A673 (cell line): ENCODE measurements at regions not wholly inside any gene's neighbourhood (a gene's known extent, or its start where the extent isn't known, plus 50 kb on each side); places are given as distances from the start of the nearest gene placed in this dataset.

Experiments
- BruUV-seq: library from RNA; stranded (reverse); fragments of 400-500 nt; replicated peaks from 2 replicates; lab custom pipeline; 2021; lab: Mats Ljungman, UMichigan
- CTCF ChIA-PET: fragments of 300-600 bp; sonication (Branson Sonifier 250); formaldehyde crosslinking; loops from one replicate; lab custom pipeline; 2022; ENCODE audit warnings: antibody characterized with exemption; lab: Charles Lee
- POLR2A ChIA-PET: fragments of 300-600 bp; sonication (Branson Sonifier 250); formaldehyde crosslinking; loops from one replicate; lab custom pipeline; 2022; ENCODE audit warnings: antibody characterized with exemption; ENCODE audit not compliant: low non-redundant PET; lab: Charles Lee
- DNase-seq: peaks from one replicate; pipeline ENCODE4 v3.0.0-alpha.2; 2015; ENCODE audit warnings: low spot score
- H3K27ac ChIP-seq: fragments of 200-600 bp; sonication (generic); 2 replicates; pipeline ENCODE4 v1.5.1; 2016; ENCODE audit warnings: mixed run types, low read depth, mild to moderate bottlenecking, mixed read lengths, antibody characterized with exemption, low read length; ENCODE audit not compliant: poor library complexity, severe bottlenecking
- H3K27me3 ChIP-seq: fragments of 200-600 bp; sonication (generic); replicated peaks from 2 replicates; pipeline ENCODE4 v1.6.1; 2017; ENCODE audit warnings: mixed run types, low read depth, mild to moderate bottlenecking, mixed read lengths, antibody characterized with exemption, low read length; ENCODE audit not compliant: insufficient read depth, poor library complexity
- H3K36me3 ChIP-seq: fragments of 200-600 bp; sonication (generic); 2 replicates; pipeline ENCODE4 v1.6.1; 2016; ENCODE audit warnings: mixed run types, mild to moderate bottlenecking, mixed read lengths, antibody characterized with exemption, low read length; ENCODE audit not compliant: insufficient read depth, poor library complexity, severe bottlenecking
- H3K4me1 ChIP-seq: fragments of 200-600 bp; sonication (generic); 2 replicates; pipeline ENCODE4 v1.6.1; 2017; ENCODE audit warnings: mixed run types, mild to moderate bottlenecking, mixed read lengths, antibody characterized with exemption, low read length; ENCODE audit not compliant: insufficient read depth, poor library complexity, severe bottlenecking
- H3K4me3 ChIP-seq: fragments of 200-600 bp; sonication (generic); 2 replicates; pipeline ENCODE4 v1.5.1; 2016; ENCODE audit warnings: low read depth, mixed run types, mild to moderate bottlenecking, mixed read lengths, low read length; ENCODE audit not compliant: poor library complexity, severe bottlenecking
- H3K9me3 ChIP-seq: fragments of 200-600 bp; sonication (generic); 2 replicates; pipeline ENCODE4 v1.6.1; 2016; ENCODE audit warnings: mixed run types, low read depth, mild to moderate bottlenecking, mixed read lengths, antibody characterized with exemption, low read length; ENCODE audit not compliant: poor library complexity, severe bottlenecking
- EZH2 ChIP-seq: fragments of 200-600 bp; sonication (generic); IDR thresholded peaks from 2 replicates; pipeline ENCODE4 v1.6.1; 2017; ENCODE audit warnings: borderline replicate concordance, low read depth, mild to moderate bottlenecking, mixed read lengths, antibody characterized with exemption, low read length; ENCODE audit not compliant: poor library complexity, severe bottlenecking
- intact Hi-C: fragments of 100-400 bp; cut with micrococcal nuclease; formaldehyde crosslinking; loops from one replicate; pipeline ENCODE4 v1.10.0; 2022; ENCODE audit not compliant: unreplicated experiment
- TF ChIP-seq, protein P1 (sequence below): fragments of 300-800, 200-600 bp; sonication (generic); conservative IDR thresholded peaks from 2 replicates; pipeline ENCODE4 v1.5.1; 2017; ENCODE audit warnings: low read depth, mild to moderate bottlenecking, antibody characterized with exemption, low read length, moderate library complexity, mixed read lengths

GRCh38 chrX:69069086-69069445 is 96.2 kb downstream of the PJA1 start:
- H3K27me3 ChIP-seq: no peaks in the 10 kb centered on the region
- H3K27ac ChIP-seq: no peak overlapping the region
- no TSS peak for BruUV-seq
- ChIA-PET CTCF (no interaction called here), POLR2A (no interaction called here)
- TF ChIP-seq, protein P1, sequence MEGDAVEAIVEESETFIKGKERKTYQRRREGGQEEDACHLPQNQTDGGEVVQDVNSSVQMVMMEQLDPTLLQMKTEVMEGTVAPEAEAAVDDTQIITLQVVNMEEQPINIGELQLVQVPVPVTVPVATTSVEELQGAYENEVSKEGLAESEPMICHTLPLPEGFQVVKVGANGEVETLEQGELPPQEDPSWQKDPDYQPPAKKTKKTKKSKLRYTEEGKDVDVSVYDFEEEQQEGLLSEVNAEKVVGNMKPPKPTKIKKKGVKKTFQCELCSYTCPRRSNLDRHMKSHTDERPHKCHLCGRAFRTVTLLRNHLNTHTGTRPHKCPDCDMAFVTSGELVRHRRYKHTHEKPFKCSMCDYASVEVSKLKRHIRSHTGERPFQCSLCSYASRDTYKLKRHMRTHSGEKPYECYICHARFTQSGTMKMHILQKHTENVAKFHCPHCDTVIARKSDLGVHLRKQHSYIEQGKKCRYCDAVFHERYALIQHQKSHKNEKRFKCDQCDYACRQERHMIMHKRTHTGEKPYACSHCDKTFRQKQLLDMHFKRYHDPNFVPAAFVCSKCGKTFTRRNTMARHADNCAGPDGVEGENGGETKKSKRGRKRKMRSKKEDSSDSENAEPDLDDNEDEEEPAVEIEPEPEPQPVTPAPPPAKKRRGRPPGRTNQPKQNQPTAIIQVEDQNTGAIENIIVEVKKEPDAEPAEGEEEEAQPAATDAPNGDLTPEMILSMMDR: no peak
- TF ChIP-seq EZH2: no peak
- no peaks in the 10 kb centered on the region for H3K4me1 ChIP-seq
- intact Hi-C loops: no loop called here
- DNase-seq: no peak
- no peaks in the 10 kb centered on the region for H3K9me3 ChIP-seq
- no peaks in the 10 kb centered on the region for H3K36me3 ChIP-seq
- no peak overlapping the region for H3K4me3 ChIP-seq

DNA sequence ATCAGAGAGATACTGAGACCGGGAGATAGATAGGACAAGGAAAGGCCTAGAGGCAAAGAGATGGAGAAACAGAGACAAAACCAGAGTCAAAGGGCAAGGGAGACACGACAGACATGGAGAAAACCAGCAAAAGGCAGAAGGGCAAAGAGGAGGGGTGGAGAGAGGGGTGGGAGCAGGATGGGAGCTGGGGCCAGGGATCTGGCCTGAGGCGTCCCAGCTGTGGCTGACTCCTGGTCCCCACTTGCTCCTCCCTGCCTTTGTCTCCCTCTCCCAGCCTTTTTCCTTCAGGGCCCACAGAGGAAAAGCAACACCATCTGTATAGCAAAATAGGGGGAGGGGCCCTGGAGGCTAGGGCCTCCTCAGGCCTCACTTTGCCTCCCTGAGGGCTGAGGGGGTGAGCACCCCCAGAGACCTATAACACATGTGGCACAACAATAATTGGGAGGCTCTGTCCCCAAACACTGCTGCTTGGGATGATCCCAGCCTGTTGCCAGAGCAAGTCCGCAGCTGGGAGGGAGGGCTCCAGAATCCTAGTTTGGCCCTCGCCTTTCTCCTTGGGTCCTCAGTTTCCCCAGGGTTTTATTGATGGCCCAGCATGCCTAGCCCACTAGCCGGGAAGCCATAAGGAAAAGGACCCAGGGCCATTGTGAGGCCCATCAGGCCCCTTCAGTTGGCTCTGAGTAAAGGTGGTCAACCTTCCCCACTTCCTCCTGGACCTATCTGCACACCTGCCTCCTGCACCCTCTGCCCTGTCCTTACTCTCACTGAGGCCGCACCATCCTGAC is 96.8 kb downstream of the PJA1 start:
- BruUV-seq: no TSS peak
- Histone ChIP-seq H3K4me3 (no peak overlapping the region), H3K36me3 (no peaks in the 10 kb centered on the region), H3K27me3 (no peaks in the 10 kb centered on the region), H3K9me3 (no peaks in the 10 kb centered on the region), H3K4me1 (no peaks in the 10 kb centered on the region), H3K27ac (no peak overlapping the region)
- ChIA-PET POLR2A (no interaction called here), CTCF (no interaction called here)
- no peak for DNase-seq
- TF ChIP-seq EZH2: no peak
- intact Hi-C loops: no loop called here

GRCh38 chrX:69067841-69068240 is 97.4 kb downstream of the PJA1 start:
- H3K27me3 ChIP-seq: no peaks in the 10 kb centered on the region
- TF ChIP-seq EZH2: no peak
- TF ChIP-seq, protein P1: no peak
- ChIA-PET CTCF (no interaction called here), POLR2A (no interaction called here)
- no peaks in the 10 kb centered on the region for H3K4me1 ChIP-seq
- no peak overlapping the region for H3K27ac ChIP-seq
- no peaks in the 10 kb centered on the region for H3K36me3 ChIP-seq
- no peak for DNase-seq
- BruUV-seq: no TSS peak
- H3K9me3 ChIP-seq: no peaks in the 10 kb centered on the region
- intact Hi-C loops: no loop called here
- no peak overlapping the region for H3K4me3 ChIP-seq
